Suppressor macrophage treated with lipopolysaccharide for 4 hours (primary cell): ENCODE measurements at regions not wholly inside any gene's neighbourhood (a gene's known extent, or its start where the extent isn't known, plus 50 kb on each side); places are given as distances from the start of the nearest gene placed in this dataset.

ENCODE experiments used
- DNase-seq: peaks from one replicate; pipeline ENCODE4 v3.0.0-alpha.2; 2020

DNA sequence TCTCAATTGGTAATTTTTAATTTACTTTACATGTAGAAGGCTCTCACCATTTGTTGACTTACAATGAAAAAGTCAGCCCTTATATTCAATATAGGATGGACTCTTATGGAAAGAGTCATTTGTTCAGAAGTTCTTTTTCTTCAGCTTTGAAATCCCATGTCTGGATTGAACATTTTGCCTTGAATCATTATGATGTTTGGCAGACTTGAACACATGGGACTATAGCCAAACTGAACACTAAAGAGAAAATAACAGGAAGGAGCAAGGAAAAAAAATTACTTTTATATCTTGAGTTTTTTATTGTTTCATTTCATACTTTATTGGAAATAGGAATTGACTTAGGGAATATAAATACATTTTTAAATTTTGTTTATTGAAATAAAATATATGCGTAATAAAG is 1503.0 kb downstream of the EFNA5 start:
- DNase-seq: no peak

DNA sequence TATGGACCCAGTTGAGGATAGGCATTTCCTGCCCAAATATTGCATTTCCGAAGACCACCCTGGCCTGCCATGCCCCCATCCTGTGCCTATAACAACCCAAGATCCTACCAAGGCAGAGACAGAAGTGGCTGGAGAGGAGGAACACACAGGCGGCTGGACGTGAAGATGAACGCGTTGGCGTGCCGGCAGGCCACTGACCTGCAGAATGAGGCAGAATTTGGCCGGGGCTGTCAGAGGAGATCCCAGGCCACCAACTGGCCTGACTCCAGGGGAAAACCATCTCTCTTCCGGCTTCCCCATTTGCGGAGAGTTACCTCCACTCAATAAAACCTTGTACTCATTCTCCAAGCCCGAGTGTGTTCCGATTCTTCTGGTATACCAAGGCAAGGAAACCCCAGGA is 1507.5 kb downstream of the EFNA5 start:
- DNase-seq: no peak

- no peak for DNase-seq
Measured at GRCh38 chr5:106159616-106160015, 1511.1 kb downstream of the EFNA5 start.

GRCh38 chr5:106154280-106154716 is 1516.4 kb downstream of the EFNA5 start:
- DNase-seq: no peak

DNA sequence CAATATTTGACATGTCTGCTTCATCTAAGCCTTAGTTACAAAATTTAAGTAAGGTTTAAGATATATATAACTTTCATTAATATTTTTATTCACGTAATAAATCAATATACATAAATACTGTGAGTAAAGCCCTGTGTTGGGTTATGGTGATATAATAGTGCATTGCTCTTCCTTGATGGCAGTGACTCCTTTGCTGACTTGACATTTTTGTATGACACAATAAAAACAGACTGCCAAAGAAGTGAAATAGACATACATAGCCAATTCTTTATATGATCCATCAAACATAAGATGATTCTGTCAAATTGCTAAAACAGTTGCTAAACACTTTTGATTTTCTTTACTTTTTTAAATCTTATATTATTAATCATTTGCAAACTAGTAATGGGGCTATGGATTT is 1518.2 kb downstream of the EFNA5 start:
- no peak for DNase-seq

GRCh38 chr5:106142116-106142515 is 1528.6 kb downstream of the EFNA5 start:
- DNase-seq: no peak

DNA sequence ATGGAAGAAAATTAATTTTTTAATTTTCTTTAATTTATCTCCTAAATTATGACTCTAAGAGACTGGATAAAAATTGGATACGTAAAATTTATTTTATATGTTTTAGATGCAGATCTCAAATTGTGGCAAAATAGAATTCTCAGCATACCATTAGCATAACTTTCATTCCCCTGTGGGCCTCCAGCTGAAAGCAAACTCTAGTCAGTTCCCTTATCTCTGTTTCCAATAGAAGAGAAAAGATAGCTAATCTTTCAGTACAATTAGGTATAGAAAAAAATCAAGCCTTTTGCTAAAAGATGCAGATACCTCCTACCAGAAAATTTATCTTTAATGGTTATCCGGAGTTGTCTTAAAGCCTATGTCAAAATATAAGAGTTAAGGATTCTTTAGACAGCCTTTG is 1530.6 kb downstream of the EFNA5 start:
- DNase-seq: no peak

GRCh38 chr5:106136061-106136460 is 1534.7 kb downstream of the EFNA5 start:
- DNase-seq: no peak

DNA sequence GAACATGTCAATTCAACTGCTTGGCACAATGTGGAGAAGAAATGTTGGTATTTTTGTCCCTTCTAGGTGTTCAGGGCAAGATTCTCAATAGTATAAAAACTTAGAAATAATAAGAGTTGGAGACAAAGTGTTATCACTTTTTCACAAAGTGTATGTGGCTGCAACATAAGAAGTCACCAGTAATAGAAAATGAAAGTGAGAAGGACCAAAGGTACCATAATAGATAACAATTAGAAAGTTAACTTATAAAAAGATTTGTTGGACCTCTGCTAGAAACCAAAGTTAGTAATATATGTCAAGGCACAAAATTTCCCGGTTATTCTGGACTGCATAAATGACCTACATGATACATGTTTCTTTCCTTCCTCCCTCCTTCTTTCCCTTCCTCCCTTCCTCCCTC is 1535.3 kb downstream of the EFNA5 start:
- no peak for DNase-seq

- DNase-seq: no peak
Measured at GRCh38 chr5:106134549-106134948, 1536.2 kb downstream of the EFNA5 start.

DNA sequence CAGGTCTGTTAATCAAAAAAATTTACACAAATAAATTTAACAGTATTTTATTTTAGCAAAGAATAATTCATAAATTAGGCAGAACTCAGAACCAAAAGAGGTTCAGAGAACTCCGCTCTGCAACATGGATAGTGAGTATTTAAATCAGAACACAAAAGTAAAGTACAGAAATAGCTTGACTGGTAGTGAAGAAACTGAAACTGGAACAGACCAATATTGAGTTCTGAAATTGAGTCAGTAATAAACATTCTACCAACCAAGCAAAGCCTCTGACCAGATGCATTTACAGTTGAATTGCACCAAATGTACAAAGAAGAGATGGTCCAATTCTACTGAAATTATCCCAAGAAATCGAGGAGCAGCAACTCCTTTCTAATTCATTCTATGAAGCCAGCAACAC is 1542.8 kb downstream of the EFNA5 start:
- no peak for DNase-seq

GRCh38 chr5:106127341-106127781 is 1543.4 kb downstream of the EFNA5 start:
- DNase-seq: no peak

GRCh38 chr5:106121972-106122605 is 1548.6 kb downstream of the EFNA5 start:
- DNase-seq: peak; percentile 34

DNA sequence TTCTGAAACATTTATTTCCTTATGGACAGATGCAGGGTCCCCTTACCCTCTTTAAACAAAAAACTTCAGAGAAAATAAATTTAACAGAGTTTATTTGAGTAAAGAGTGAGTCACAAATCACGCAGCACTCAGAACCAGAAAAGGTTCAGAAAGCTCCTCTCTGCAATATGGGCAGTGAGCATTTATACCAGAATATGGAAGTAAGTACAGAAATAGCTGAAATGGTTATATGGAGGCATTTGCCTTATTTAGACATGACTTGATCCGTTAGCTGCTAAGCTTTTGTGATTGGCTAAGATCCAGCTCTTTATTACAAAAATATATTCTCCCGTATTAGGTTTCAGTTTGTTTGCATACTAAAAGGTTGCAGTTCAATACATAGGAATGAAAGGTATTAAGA is 1554.1 kb downstream of the EFNA5 start:
- DNase-seq: no peak

- no peak for DNase-seq
Measured at GRCh38 chr5:106113922-106114321, 1556.8 kb downstream of the EFNA5 start.

DNA sequence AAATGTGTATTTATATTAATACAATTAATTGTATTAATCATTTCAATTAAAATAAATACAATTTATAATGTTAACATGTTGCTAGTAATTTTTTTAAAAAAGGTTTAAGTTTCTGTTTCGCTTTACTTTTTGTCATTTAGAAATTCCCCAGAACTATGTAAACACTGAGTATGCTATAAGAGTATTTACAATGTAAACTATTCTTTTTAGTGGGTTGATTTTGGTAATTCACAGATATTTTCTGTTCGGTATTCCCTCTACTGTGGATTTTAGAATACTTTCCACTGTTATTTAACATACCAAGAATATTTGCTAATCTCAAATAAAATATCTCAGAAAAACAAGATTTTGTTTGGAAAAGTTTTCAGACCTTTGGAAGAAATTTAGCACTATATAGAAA is 1564.4 kb downstream of the EFNA5 start:
- DNase-seq: no peak

- DNase-seq: no peak
Measured at GRCh38 chr5:106097340-106097739, 1573.4 kb downstream of the EFNA5 start.

- DNase-seq: no peak
Measured at GRCh38 chr5:106094839-106095238, 1575.9 kb downstream of the EFNA5 start.

DNA sequence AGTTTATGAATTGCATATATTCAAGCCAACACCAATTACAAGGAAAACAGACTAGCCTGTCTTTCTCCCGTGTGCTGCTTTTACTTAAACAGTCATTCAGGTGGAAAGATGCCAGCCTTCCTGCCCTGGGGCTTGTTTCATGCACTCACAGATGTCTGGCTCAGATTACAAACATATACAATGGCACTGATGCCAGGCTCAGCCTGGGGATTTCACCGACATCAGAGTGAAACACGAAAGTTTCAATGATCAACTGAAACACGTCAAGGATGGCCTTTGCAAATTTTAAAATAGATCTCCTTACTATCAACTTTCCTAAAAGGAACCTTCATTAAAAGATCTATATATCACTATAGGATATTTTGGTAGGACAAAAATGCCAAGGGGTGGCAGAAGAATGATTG is 1576.5 kb downstream of the EFNA5 start:
- DNase-seq: no peak

DNA sequence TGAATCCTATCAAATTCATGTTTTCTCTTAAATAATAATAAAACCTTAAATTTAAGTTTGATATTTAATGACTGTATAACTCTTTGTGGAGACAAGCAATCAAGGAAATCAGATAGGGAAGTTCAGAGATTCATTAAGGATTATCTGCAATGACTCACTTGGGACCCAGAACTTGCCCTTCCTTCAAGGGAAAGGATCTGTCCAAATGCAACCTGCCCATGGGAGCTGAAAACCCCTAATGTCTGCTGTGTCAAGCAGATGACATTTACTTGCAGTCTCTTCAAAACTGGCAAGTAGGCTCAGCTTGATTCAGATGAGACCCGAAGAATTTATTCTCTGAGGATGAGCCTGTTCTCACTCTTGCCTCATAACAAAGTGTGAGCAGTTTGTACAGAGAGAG is 1577.6 kb downstream of the EFNA5 start:
- no peak for DNase-seq

DNA sequence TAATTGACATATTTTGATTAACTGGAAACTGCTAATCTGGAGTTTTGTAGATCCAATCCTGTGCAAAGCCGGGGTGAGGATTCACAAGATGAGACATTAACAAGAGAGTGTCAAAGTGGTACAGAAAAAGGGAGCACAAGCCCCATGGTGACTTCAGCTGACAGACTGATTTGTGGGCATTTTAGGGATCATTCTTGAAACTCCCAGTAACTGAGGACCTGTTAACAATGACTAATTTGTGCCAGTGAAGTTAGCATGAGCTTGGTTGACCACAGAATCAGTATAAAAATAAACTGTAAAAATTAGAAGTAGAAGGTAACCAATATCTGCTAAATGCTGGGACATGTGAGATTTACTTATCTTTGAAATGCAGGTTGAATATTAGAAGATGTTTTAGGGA is 1578.3 kb downstream of the EFNA5 start:
- DNase-seq: no peak

DNA sequence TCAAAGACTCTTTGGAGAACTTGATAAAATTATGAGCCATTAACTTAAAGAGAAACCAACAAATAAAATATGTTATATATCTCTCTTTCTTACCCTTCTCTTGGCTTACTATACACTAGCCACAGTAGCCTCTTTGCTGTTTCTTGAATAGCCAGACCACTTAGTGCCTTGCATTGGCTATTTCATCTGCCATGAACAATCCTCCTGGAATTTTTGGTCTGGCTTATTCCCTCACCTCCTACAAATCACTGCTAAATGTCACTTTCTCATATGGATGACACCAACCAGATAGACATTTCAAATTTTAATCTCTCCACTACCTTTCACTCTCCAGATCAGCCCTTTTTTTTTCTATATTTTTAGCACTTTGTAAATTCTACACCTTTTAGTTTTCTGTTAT is 1581.7 kb downstream of the EFNA5 start:
- no peak for DNase-seq

DNA sequence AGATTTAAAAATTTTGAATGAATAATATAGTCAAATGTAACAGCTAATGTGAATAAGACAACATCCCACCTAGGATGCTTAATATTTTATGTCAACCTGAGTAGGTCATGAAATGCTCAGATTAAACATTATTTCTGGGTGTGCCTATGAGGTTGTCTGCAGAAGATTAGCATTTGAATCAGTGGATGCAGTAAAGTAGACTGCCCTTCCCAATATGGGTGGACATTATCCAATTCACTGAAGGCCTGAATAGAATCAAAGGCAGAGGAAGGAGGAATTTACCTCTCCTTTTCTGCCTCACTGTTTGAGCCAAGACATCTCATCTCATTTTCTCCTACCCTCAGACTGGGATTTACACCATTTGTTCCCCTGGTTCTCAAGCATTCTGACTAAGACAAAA is 1582.3 kb downstream of the EFNA5 start:
- DNase-seq: no peak

DNA sequence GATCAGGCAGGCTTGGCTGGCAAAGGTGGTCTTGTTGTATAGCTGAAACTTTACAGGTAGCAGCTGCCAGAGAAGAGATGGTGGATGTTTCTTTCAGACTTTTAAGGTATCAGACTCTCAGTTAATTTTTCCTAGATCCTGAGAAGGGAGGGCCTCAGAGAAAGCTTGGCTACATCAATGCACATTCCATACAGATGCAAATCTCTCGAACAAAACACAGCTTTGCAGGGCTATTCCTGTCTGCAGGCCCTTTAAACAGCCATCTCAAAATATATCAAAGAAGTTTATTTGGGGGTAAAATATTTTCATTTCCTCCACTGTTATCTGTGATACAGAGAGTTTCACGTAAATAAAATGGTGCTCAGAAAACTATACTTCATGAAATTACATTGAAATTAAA is 1584.4 kb downstream of the EFNA5 start:
- no peak for DNase-seq

GRCh38 chr5:106085556-106085955 is 1585.2 kb downstream of the EFNA5 start:
- no peak for DNase-seq

DNA sequence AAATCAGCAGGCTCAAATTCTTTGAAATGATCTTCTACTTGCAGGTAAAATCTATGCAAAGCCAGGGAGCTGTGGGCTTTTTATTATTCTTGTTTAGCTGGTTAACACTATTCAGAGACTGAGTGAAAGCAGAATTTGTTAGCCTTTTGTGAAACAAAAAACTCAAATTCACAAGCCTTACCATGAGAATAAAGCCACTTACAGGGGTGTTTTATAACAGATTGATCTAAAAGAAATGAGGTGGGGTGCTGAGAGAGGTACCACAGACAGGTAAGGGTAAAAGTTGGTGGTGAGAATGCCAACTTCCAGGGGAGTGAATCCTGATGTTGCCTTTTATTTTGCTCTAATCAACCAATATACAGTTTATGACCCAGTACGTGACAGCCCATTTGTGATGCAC is 1585.6 kb downstream of the EFNA5 start:
- no peak for DNase-seq
